Fibroblast of pulmonary artery (primary cell): ENCODE measurements at regions not wholly inside any gene's neighbourhood (a gene's known extent, or its start where the extent isn't known, plus 50 kb on each side); places are given as distances from the start of the nearest gene placed in this dataset.

ENCODE experiments used
- DNase-seq: peaks from one replicate; pipeline ENCODE4 v3.0.0-alpha.2; 2010; ENCODE audit warnings: low read depth
- H3K4me3 ChIP-seq: replicated peaks from 2 replicates; pipeline ENCODE4 v1.5.1; 2011; ENCODE audit warnings: low read depth, mild to moderate bottlenecking, control low read depth, low read length, moderate library complexity
- TF ChIP-seq, protein P1 (sequence below): IDR thresholded peaks from 2 replicates; pipeline ENCODE4 v1.5.1; 2011; ENCODE audit warnings: mild to moderate bottlenecking, control low read depth, low read length, inconsistent platforms; ENCODE audit errors: missing control alignments

DNA sequence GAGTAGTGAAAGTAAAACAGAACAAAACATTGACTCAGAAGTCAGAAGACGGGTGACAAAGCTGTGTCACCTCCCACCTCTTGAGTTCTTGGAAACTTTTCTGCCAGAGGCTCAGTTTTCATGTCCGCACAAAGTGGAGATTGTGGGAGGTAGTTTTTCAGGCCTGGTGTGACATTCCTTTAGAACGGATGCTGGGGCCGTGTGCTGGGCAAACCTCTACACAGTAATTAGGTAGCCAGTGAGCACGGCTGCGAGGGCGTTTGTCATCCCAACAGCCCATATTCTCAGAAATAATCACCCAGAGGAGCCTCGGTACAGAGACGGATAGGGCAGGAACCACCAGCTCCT, 1054.4 kb downstream of the TBC1D22A start:
- H3K4me3 ChIP-seq = no peak overlapping the region
- DNase-seq = no peak
- TF ChIP-seq, protein P1, sequence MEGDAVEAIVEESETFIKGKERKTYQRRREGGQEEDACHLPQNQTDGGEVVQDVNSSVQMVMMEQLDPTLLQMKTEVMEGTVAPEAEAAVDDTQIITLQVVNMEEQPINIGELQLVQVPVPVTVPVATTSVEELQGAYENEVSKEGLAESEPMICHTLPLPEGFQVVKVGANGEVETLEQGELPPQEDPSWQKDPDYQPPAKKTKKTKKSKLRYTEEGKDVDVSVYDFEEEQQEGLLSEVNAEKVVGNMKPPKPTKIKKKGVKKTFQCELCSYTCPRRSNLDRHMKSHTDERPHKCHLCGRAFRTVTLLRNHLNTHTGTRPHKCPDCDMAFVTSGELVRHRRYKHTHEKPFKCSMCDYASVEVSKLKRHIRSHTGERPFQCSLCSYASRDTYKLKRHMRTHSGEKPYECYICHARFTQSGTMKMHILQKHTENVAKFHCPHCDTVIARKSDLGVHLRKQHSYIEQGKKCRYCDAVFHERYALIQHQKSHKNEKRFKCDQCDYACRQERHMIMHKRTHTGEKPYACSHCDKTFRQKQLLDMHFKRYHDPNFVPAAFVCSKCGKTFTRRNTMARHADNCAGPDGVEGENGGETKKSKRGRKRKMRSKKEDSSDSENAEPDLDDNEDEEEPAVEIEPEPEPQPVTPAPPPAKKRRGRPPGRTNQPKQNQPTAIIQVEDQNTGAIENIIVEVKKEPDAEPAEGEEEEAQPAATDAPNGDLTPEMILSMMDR = no peak

DNA sequence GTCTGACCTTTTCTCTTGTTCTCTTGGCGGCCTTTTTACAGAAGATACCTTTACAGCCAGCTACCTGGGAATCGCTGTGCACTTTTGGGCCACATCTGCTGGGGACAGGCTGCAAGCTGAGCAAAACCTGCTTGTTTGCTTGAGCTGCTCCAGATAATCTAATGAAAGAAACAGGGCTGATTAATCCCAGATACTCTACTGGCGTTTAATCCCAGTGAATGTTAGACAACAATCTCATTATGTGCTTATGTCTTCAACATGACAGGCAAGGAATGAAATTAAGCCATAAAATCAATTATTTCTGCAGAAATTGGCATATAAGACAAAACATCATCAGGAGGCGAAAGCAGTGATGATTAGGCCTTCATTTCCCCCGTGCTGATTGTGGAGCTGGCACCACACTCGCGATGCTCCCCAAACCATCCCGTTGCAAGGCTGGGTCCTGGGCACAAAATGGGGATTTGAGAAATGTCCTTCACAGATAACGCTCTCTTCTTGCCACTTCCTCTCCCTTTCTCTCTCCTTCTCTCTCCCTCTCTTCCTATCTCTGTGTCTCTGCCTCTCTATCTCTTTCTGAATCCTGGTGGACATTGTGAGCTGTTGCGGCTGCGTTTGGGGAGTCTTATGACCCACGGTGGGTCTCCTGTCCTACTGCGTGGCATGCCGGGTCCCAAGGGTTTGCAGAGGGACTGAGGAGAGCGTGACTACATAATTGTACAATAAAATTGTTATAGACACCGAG, 1053.8 kb downstream of the TBC1D22A start:
- TF ChIP-seq, protein P1 = no peak
- H3K4me3 ChIP-seq = no peak overlapping the region

DNA sequence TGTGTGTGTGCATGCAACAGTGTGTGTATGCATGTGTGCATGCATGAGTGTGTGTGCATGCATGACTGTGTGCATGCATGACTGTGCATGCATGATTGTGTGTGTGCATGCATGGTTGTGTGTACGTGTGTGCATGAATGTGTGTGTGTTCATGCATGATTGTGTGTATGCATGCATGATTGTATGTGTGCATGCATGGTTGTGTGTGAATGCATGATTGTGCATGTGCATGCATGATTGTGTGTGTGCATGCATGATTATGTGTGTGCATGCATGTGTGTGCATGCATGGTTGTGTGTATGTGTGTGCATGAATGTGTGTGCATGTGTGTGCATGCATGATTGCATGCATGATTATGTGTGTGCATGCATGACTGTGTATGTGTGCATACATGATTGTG, 1052.0 kb downstream of the TBC1D22A start:
- no peak overlapping the region for H3K4me3 ChIP-seq
- no peak for DNase-seq
- TF ChIP-seq, protein P1 = no peak

More for the DNA sequence above, 1053.8 kb downstream of the TBC1D22A start:
- DNase-seq = no peak

DNA sequence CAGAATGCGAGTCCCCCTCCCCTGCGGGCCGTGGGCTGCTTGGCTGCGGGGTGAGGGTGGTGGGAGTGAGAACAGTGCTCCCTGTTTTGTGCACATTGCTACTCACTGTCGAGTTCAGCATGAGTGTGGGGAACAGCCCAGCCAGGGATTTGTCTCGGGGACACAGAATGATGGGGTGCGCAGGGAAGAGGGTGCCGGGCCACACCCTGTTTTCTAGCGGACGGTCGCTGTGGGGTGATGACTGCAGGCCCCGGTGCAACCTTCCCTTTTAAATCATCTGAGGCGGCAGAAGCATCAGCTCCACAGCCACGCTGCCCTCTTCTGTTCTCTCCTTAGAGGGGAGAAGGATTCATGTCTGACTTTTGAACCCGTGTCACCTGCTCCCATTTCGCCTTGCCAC, 1051.2 kb downstream of the TBC1D22A start:
- no peak overlapping the region for H3K4me3 ChIP-seq
- no peak for DNase-seq
- TF ChIP-seq, protein P1 = no peak

DNA sequence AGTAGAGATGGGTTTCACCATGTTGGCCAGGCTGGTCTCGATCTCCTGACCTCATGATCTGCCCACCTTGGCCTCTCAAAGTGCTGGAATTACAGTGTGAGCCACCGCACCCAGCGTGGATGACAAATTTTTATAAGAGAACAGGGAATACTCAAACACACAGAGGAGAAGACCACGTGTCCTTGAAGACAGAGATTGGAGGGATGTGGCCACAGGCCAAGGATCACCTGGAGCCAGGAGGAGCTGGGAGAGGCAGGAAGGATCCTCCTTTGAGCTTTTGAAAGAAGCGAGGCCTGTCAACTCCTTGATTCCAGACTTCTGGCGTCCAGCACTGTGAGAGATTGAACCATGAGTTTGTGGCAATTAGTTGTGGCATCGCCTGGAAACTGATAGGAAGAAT, 1049.5 kb downstream of the TBC1D22A start:
- TF ChIP-seq, protein P1 = no peak
- DNase-seq = no peak
- no peak overlapping the region for H3K4me3 ChIP-seq

DNA sequence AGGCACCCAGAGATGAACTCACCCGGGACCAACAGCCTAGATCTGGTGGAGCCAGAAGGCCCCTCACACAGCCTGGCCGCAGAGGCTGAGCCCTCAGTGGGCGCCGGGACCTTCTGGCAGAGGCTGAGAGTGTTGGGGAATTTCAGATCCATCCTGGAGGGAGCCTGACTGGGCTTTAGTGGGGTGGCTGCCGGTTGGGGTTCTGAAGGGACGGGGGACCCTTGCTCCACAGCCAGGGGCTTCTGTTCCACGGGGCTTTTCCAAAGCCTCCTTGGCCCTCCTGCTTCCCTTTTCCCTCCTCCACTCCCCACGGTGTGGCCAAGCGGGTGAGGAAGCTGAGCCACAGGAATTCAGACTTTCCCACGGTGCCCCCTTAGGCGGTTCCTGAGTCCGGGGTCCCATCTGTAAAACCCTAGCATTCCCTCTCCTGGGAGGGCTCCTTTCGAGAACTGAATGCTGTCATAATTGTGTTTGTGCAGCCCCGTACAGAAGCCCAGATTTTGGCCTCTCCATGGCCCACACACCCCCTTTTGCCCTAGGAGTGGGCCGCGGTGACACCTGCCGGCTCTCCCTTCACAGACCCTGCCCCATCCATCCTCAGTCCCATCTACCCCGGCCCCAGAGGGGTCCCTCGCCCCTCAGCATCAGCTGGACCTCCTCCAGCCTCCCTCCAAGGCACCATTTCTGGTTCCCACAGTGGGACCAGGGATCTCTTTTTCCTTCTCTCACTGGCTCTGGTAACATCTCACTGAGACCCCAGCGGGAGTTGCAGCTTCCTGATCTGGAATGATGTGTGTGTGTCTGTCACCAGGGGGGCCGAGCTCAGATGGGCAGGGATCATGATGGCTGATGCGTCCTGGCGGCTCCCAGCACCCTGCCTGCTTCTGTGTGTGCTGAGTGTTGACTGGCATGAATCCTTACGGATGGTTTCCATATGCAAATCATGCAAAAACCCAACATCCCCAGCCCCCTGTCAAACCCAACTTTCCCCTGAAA, 1048.4 kb downstream of the TBC1D22A start:
- TF ChIP-seq, protein P1 = no peak
- H3K4me3 ChIP-seq = no peak overlapping the region
- DNase-seq = no peak
